ENCODE measurements at regions not wholly inside any gene's neighbourhood (a gene's known extent, or its start where the extent isn't known, plus 50 kb on each side); places are given as distances from the start of the nearest gene placed in this dataset.

DNA sequence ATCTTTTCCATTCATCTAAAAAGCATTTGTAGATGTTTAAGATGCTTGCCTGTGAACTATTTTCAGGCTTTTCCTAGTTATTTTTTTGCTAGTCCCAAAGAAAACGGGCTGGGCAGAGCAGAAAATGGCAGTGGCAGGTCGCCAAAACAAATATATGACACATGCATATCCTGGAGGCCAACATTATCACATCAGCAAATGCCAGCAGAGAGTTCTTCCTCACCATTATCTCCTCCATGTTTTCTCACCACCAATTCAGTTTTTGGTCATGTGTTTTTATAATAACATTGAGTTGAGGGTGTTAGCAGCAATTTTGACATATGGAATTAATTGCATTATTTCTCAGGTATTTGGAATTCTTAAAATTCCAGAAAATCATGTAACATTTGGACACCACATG, 97.9 kb upstream of the EOLA2 start:
- Histone ChIP-seq H4K20me1 (ENCODE audit: control insufficient read depth, insufficient read depth, insufficient read length) (no peaks in the 10 kb centered on the region), H2BK20ac (ENCODE audit: low read depth, low read length, poor library complexity, severe bottlenecking) (no peak overlapping the region), H3K9me3 (ENCODE audit: control insufficient read depth, low read depth, low read length) (peaks cover 6% of the 10 kb centered on the region), H2BK12ac (ENCODE audit: insufficient read length, low read depth, low read length) (no peak overlapping the region), H2BK120ac (ENCODE audit: low read depth, low read length, poor library complexity, severe bottlenecking) (no peak overlapping the region), H3K18ac (ENCODE audit: insufficient read length, low read depth, low read length) (no peak overlapping the region), H3K27me3 (ENCODE audit: insufficient read depth, low read length) (no peaks in the 10 kb centered on the region), H3K79me1 (ENCODE audit: insufficient read depth, low read depth, low read length, poor library complexity, severe bottlenecking) (no peaks in the 10 kb centered on the region), H3K79me2 (ENCODE audit: insufficient read depth, low read length) (no peaks in the 10 kb centered on the region), H2AK5ac (ENCODE audit: insufficient read length, low read length) (no peak overlapping the region), H3K23ac (ENCODE audit: insufficient read length, low read depth, low read length) (no peak overlapping the region), H4K91ac (ENCODE audit: insufficient read length, low read depth, low read length) (no peak overlapping the region), H2AFZ (ENCODE audit: low read length) (no peak overlapping the region), H4K8ac (replicated peaks; ENCODE audit: insufficient read length, low read depth, low read length) (no peak overlapping the region), H2BK15ac (ENCODE audit: low read depth, low read length) (no peak overlapping the region), H3K23me2 (ENCODE audit: insufficient read length, low read depth, low read length, poor library complexity, severe bottlenecking) (no peaks in the 10 kb centered on the region), H3K4ac (ENCODE audit: low read depth, low read length) (no peak overlapping the region), H3K9ac (ENCODE audit: extremely low read depth, insufficient read length, low read length) (no peak overlapping the region), H3K56ac (ENCODE audit: insufficient read length, low read depth, low read length) (no peak overlapping the region), H3K14ac (ENCODE audit: insufficient read depth, low read length) (no peak overlapping the region), H3K27ac (ENCODE audit: insufficient read length, low read depth, low read length) (no peak overlapping the region), H4K5ac (ENCODE audit: insufficient read length, low read depth, low read length) (no peak overlapping the region), H3K4me2 (ENCODE audit: insufficient read depth, insufficient read length, low read length) (no peak overlapping the region), H3T11ph (ENCODE audit: low read length) (no peak overlapping the region), H2BK5ac (ENCODE audit: insufficient read length, low read length) (no peak overlapping the region), H3K4me1 (ENCODE audit: insufficient read depth, low read length) (no peaks in the 10 kb centered on the region)
- Mint-ChIP-seq H3K27me3 (ENCODE audit: low read depth) (peaks cover 8% of the 10 kb centered on the region), H3K36me3 (ENCODE audit: insufficient read depth in 1 of 3, low read depth in 3 of 3) (no peaks in the 10 kb centered on the region; a peak in 2 of 7 replicates), H3K4me1 (peaks cover 8 to 10% of the 10 kb centered on the region in 2 experiments), H3K4me3 (no peak overlapping the region; a peak in 1 of 5 replicates), H3K9me3 (peaks cover 59 to 67% of the 10 kb centered on the region in 2 experiments), H3K27ac (no peak overlapping the region)
- TF ChIP-seq, protein P1, sequence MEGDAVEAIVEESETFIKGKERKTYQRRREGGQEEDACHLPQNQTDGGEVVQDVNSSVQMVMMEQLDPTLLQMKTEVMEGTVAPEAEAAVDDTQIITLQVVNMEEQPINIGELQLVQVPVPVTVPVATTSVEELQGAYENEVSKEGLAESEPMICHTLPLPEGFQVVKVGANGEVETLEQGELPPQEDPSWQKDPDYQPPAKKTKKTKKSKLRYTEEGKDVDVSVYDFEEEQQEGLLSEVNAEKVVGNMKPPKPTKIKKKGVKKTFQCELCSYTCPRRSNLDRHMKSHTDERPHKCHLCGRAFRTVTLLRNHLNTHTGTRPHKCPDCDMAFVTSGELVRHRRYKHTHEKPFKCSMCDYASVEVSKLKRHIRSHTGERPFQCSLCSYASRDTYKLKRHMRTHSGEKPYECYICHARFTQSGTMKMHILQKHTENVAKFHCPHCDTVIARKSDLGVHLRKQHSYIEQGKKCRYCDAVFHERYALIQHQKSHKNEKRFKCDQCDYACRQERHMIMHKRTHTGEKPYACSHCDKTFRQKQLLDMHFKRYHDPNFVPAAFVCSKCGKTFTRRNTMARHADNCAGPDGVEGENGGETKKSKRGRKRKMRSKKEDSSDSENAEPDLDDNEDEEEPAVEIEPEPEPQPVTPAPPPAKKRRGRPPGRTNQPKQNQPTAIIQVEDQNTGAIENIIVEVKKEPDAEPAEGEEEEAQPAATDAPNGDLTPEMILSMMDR (conservative IDR thresholded peaks at IDR 0.05) = no peak
- no CpG with 5 or more reads among the region's 2 CpGs for WGBS (ENCODE audit: extremely low coverage, insufficient read length, low lambda C conversion rate)
- DNase-seq = no peak
